ENCODE measurements at regions not wholly inside any gene's neighbourhood (a gene's known extent, or its start where the extent isn't known, plus 50 kb on each side); places are given as distances from the start of the nearest gene placed in this dataset.

- TF ChIP-seq POLR2A (IDR thresholded peaks at IDR 0.05) (no peak), CTCF (IDR thresholded peaks at IDR 0.05) (no peak)
Measured at GRCh38 chr21:26669215-26669764, 96.2 kb upstream of the CYYR1 start.
